ENCODE measurements at regions not wholly inside any gene's neighbourhood (a gene's known extent, or its start where the extent isn't known, plus 50 kb on each side); places are given as distances from the start of the nearest gene placed in this dataset.

- TF ChIP-seq CTCF (IDR thresholded peaks at IDR 0.05) (no peak), POLR2A (IDR thresholded peaks at IDR 0.05) (no peak)
Measured at GRCh38 chr5:42242881-42243485, 180.3 kb upstream of the GHR start.
